WTC11 (cell line): ENCODE measurements at regions not wholly inside any gene's neighbourhood (a gene's known extent, or its start where the extent isn't known, plus 50 kb on each side); places are given as distances from the start of the nearest gene placed in this dataset.

Experiments used
- ATAC-seq: fragments of 200-7000 bp; cut with Tn5 transposase; 2 replicates; pipeline ENCODE4 v1.10.0; 2021; ENCODE audit warnings: mild to moderate bottlenecking, moderate library complexity
- CTCF ChIA-PET: fragments of 300-600 bp; sonication (Branson Sonifier 250); formaldehyde crosslinking; loops from one replicate; lab custom pipeline; 2021; ENCODE audit warnings: antibody characterized with exemption; lab: Charles Lee
- POLR2A ChIA-PET: fragments of 350-600 bp; sonication (Branson Sonifier 250); formaldehyde crosslinking; loops from one replicate; lab custom pipeline; 2021; ENCODE audit warnings: antibody characterized with exemption; lab: Charles Lee
- DNase-seq: peaks from one replicate; pipeline ENCODE4 v3.0.0; 2021; ENCODE audit warnings: low spot score
- H3K27ac Mint-ChIP-seq: 2 replicates; pipeline ENCODE4 v1.8.0; 2021; ENCODE audit warnings: mixed read lengths
- H3K27me3 Mint-ChIP-seq: 2 replicates; pipeline ENCODE4 v1.8.0; 2021; ENCODE audit warnings: low read depth, mild to moderate bottlenecking, moderate library complexity, mixed read lengths
- H3K36me3 Mint-ChIP-seq: 2 replicates; pipeline ENCODE4 v1.8.0; 2021; ENCODE audit warnings: mixed read lengths
- H3K4me1 Mint-ChIP-seq: 2 replicates; pipeline ENCODE4 v1.8.0; 2022; ENCODE audit warnings: mixed read lengths
- H3K4me3 Mint-ChIP-seq: 2 replicates; pipeline ENCODE4 v1.8.0; 2021; ENCODE audit warnings: mild to moderate bottlenecking, moderate library complexity, mixed read lengths
- H3K9me3 Mint-ChIP-seq: 2 replicates; pipeline ENCODE4 v1.8.0; 2021; ENCODE audit warnings: mixed read lengths
- AR ChIP-seq: fragments of 250-450 bp; sonication (Bioruptor Pico); IDR thresholded peaks from 2 replicates; pipeline ENCODE4 v1.9.0; 2021; ENCODE audit warnings: mild to moderate bottlenecking
- ARID4B ChIP-seq: sonication (generic); formaldehyde crosslinking; IDR thresholded peaks from 2 replicates; pipeline ENCODE4 v1.8.0; 2023; ENCODE audit warnings: missing genetic modification reagents, mild to moderate bottlenecking, borderline replicate concordance
- ATF1 ChIP-seq: sonication (generic); formaldehyde crosslinking; IDR thresholded peaks from 2 replicates; pipeline ENCODE4 v1.8.1; 2023; ENCODE audit warnings: mild to moderate bottlenecking, moderate library complexity, missing genetic modification reagents
- CBFB ChIP-seq: sonication (generic); formaldehyde crosslinking; IDR thresholded peaks from 2 replicates; pipeline ENCODE4 v1.8.1; 2022; ENCODE audit warnings: mild to moderate bottlenecking, low read depth, missing genetic modification reagents
- ELF4 ChIP-seq: sonication (generic); formaldehyde crosslinking; IDR thresholded peaks from 2 replicates; pipeline ENCODE4 v1.8.1; 2022; ENCODE audit warnings: low read depth, mild to moderate bottlenecking, moderate library complexity, missing genetic modification reagents
- FOXK1 ChIP-seq: sonication (generic); formaldehyde crosslinking; IDR thresholded peaks from 2 replicates; pipeline ENCODE4 v1.8.0; 2022; ENCODE audit warnings: mild to moderate bottlenecking, moderate library complexity, missing genetic modification reagents
- GRHL2 ChIP-seq: fragments of 250-450 bp; sonication (Bioruptor Pico); IDR thresholded peaks from 2 replicates; pipeline ENCODE4 v1.8.0; 2022; ENCODE audit warnings: mild to moderate bottlenecking, moderate library complexity; ENCODE audit not compliant: insufficient replicate concordance, severe bottlenecking
- IRF2 ChIP-seq: sonication (generic); formaldehyde crosslinking; IDR thresholded peaks from 2 replicates; pipeline ENCODE4 v1.8.0; 2022; ENCODE audit warnings: low read depth, missing genetic modification reagents, borderline replicate concordance
- MYBL2 ChIP-seq: sonication (generic); formaldehyde crosslinking; IDR thresholded peaks from 2 replicates; pipeline ENCODE4 v1.8.1; 2023; ENCODE audit warnings: mild to moderate bottlenecking, moderate library complexity, missing genetic modification reagents
- RELA ChIP-seq: sonication (generic); formaldehyde crosslinking; IDR thresholded peaks from 2 replicates; pipeline ENCODE4 v1.8.1; 2022; ENCODE audit warnings: missing genetic modification reagents, mild to moderate bottlenecking, borderline replicate concordance
- SMAD4 ChIP-seq: sonication (generic); formaldehyde crosslinking; IDR thresholded peaks from 2 replicates; pipeline ENCODE4 v1.8.0; 2022; ENCODE audit warnings: mild to moderate bottlenecking, missing genetic modification reagents
- TEAD1 ChIP-seq: sonication (generic); formaldehyde crosslinking; IDR thresholded peaks from 2 replicates; pipeline ENCODE4 v1.8.0; 2022; ENCODE audit warnings: mild to moderate bottlenecking, missing genetic modification reagents
- TP53 ChIP-seq: sonication (generic); formaldehyde crosslinking; IDR thresholded peaks from 2 replicates; pipeline ENCODE4 v1.8.1; 2023; ENCODE audit warnings: mild to moderate bottlenecking, missing genetic modification reagents
- ZMAT4 ChIP-seq: fragments of 250-450 bp; sonication (Bioruptor Pico); IDR thresholded peaks from 2 replicates; pipeline ENCODE4 v1.9.0; 2021; ENCODE audit warnings: mild to moderate bottlenecking
- ZNF423 ChIP-seq: fragments of 250-450 bp; sonication (Bioruptor Pico); IDR thresholded peaks from 2 replicates; pipeline ENCODE4 v2.1.2; 2022; ENCODE audit warnings: mild to moderate bottlenecking, moderate library complexity
- TF ChIP-seq, protein P1 (sequence below): sonication (generic); formaldehyde crosslinking; IDR thresholded peaks from 2 replicates; pipeline ENCODE4 v1.8.1; 2022; ENCODE audit warnings: mild to moderate bottlenecking, moderate library complexity, missing genetic modification reagents
- TF ChIP-seq, protein P2 (sequence below): sonication (generic); formaldehyde crosslinking; IDR thresholded peaks from 2 replicates; pipeline ENCODE4 v1.8.1; 2023; ENCODE audit warnings: mild to moderate bottlenecking, missing genetic modification reagents, borderline replicate concordance
- TF ChIP-seq, protein P3 (sequence below): sonication (generic); formaldehyde crosslinking; IDR thresholded peaks from 2 replicates; pipeline ENCODE4 v1.8.1; 2022; ENCODE audit warnings: low read depth, mild to moderate bottlenecking, moderate library complexity, missing genetic modification reagents, borderline replicate concordance

GRCh38 chr5:35316611-35317274 lies 86.5 kb upstream of the PRLR start:
- DNase-seq (no peak), ATAC-seq (no peak)
- H3K36me3 Mint-ChIP-seq: no peaks in the 10 kb centered on the region

DNA sequence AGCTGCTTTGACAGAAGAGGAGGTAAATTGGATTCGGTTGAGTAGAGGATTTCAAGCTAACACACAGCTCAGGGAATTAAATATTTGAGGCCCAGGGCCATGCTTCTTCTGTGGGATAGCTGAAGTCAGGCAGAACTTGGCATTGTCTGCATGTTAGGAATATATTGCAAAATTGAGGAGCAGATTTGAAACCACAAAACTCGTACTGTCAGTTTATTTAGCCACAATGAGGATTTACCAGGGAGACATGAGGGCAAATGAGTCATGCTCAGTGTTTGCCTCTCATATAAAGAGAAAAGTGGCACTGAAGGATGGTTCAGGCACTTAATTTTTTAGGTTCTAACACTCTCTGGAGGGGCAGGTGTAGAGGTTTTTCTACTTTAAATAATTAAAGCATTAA lies 83.0 kb upstream of the PRLR start:
- Mint-ChIP-seq H3K9me3 (peaks cover 12% of the 10 kb centered on the region), H3K27me3 (no peaks in the 10 kb centered on the region), H3K4me3 (no peak overlapping the region), H3K36me3 (no peaks in the 10 kb centered on the region), H3K4me1 (peaks cover 11% of the 10 kb centered on the region), H3K27ac (no peak overlapping the region)
- CTCF ChIA-PET: no interaction called here
- ATAC-seq: no peak
- DNase-seq: no peak
- POLR2A ChIA-PET: no interaction called here
- no peak for TF ChIP-seq TEAD1 (CRISPR knock-in tag)
- TF ChIP-seq, protein P1, sequence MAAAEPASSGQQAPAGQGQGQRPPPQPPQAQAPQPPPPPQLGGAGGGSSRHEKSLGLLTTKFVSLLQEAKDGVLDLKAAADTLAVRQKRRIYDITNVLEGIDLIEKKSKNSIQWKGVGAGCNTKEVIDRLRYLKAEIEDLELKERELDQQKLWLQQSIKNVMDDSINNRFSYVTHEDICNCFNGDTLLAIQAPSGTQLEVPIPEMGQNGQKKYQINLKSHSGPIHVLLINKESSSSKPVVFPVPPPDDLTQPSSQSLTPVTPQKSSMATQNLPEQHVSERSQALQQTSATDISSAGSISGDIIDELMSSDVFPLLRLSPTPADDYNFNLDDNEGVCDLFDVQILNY (CRISPR knock-in tag): no peak
- no peak for TF ChIP-seq ATF1 (CRISPR knock-in tag)
- TF ChIP-seq ELF4 (CRISPR knock-in tag): no peak
- no peak for TF ChIP-seq ARID4B (CRISPR knock-in tag)
- TF ChIP-seq MYBL2 (CRISPR knock-in tag): no peak
- TF ChIP-seq ZNF423 (CRISPR knock-in tag): no peak
- TF ChIP-seq, protein P2, sequence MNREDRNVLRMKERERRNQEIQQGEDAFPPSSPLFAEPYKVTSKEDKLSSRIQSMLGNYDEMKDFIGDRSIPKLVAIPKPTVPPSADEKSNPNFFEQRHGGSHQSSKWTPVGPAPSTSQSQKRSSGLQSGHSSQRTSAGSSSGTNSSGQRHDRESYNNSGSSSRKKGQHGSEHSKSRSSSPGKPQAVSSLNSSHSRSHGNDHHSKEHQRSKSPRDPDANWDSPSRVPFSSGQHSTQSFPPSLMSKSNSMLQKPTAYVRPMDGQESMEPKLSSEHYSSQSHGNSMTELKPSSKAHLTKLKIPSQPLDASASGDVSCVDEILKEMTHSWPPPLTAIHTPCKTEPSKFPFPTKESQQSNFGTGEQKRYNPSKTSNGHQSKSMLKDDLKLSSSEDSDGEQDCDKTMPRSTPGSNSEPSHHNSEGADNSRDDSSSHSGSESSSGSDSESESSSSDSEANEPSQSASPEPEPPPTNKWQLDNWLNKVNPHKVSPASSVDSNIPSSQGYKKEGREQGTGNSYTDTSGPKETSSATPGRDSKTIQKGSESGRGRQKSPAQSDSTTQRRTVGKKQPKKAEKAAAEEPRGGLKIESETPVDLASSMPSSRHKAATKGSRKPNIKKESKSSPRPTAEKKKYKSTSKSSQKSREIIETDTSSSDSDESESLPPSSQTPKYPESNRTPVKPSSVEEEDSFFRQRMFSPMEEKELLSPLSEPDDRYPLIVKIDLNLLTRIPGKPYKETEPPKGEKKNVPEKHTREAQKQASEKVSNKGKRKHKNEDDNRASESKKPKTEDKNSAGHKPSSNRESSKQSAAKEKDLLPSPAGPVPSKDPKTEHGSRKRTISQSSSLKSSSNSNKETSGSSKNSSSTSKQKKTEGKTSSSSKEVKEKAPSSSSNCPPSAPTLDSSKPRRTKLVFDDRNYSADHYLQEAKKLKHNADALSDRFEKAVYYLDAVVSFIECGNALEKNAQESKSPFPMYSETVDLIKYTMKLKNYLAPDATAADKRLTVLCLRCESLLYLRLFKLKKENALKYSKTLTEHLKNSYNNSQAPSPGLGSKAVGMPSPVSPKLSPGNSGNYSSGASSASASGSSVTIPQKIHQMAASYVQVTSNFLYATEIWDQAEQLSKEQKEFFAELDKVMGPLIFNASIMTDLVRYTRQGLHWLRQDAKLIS: no peak
- no peak for TF ChIP-seq ZMAT4 (CRISPR knock-in tag)
- TF ChIP-seq RELA (CRISPR knock-in tag): no peak

More at GRCh38 chr5:35316611-35317274, 86.5 kb upstream of the PRLR start:
- Mint-ChIP-seq H3K4me1 (peaks cover 2% of the 10 kb centered on the region; the same call in 1 of the 2 replicates), H3K4me3 (no peak overlapping the region), H3K27ac (no peak overlapping the region), H3K9me3 (peaks cover 14% of the 10 kb centered on the region), H3K27me3 (no peaks in the 10 kb centered on the region)
- TF ChIP-seq TP53 (CRISPR knock-in tag): no peak
- TF ChIP-seq, protein P3, sequence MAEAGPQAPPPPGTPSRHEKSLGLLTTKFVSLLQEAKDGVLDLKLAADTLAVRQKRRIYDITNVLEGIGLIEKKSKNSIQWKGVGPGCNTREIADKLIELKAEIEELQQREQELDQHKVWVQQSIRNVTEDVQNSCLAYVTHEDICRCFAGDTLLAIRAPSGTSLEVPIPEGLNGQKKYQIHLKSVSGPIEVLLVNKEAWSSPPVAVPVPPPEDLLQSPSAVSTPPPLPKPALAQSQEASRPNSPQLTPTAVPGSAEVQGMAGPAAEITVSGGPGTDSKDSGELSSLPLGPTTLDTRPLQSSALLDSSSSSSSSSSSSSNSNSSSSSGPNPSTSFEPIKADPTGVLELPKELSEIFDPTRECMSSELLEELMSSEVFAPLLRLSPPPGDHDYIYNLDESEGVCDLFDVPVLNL (CRISPR knock-in tag): no peak
- no peak for TF ChIP-seq ZNF423 (CRISPR knock-in tag)
- no peak for TF ChIP-seq GRHL2 (CRISPR knock-in tag)
- TF ChIP-seq AR (CRISPR knock-in tag): no peak
- no peak for TF ChIP-seq SMAD4
- TF ChIP-seq FOXK1 (CRISPR knock-in tag): no peak
- no peak for TF ChIP-seq CBFB (CRISPR knock-in tag)
- no peak for TF ChIP-seq ZMAT4 (CRISPR knock-in tag)
- TF ChIP-seq IRF2 (CRISPR knock-in tag): no peak
- ChIA-PET CTCF (no interaction called here), POLR2A (no interaction called here)
